ENCODE measurements at regions not wholly inside any gene's neighbourhood (a gene's known extent, or its start where the extent isn't known, plus 50 kb on each side); places are given as distances from the start of the nearest gene placed in this dataset.

DNA sequence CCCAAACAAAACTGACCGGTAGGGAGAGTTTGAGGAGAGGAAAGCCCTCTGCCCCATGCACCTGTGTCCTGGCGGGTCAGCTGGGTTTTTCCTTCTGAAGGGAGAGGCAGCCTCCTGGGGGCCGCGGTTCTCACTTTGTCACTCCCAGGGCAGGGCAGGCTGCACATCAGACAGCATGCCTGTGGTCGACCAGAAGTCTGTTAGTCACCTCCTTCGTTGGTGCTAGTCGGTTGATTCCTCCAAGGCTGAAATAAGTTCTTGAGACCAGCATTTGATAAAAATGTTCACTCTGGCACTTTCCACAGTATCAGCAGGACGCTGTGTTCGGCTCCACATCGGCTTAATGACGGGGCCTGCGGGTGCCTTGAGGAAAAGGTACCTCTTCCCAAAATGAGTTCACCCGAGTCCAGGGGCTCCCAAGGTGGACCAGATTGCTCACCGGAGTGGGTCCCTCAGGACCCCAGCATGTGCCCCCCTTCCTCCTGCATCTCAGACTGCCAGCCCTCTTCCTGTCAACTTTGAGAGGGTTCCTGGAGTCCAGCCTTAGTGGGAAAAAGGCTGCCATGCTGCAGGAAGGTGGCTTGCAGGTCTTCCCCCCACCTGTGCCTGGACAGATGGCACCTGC, 373.7 kb upstream of the B3GAT1 start:
- no peak for DNase-seq
- Histone ChIP-seq H3K27ac (no peak overlapping the region), H3K36me3 (no peaks in the 10 kb centered on the region), H3K4me1 (peaks cover 0 to 12% (median 10%) of the 10 kb centered on the region in 4 donors), H3K4me3 (no peak overlapping the region), H3K9me3 (no peaks in the 10 kb centered on the region), H3K27me3 (no peaks in the 10 kb centered on the region)
- TF ChIP-seq EP300 (IDR thresholded peaks at IDR 0.05) (no peak), POLR2AphosphoS5 (IDR thresholded peaks at IDR 0.05) (no peak), POLR2A (IDR thresholded peaks at IDR 0.05) (no peak)
- TF ChIP-seq, protein P1, sequence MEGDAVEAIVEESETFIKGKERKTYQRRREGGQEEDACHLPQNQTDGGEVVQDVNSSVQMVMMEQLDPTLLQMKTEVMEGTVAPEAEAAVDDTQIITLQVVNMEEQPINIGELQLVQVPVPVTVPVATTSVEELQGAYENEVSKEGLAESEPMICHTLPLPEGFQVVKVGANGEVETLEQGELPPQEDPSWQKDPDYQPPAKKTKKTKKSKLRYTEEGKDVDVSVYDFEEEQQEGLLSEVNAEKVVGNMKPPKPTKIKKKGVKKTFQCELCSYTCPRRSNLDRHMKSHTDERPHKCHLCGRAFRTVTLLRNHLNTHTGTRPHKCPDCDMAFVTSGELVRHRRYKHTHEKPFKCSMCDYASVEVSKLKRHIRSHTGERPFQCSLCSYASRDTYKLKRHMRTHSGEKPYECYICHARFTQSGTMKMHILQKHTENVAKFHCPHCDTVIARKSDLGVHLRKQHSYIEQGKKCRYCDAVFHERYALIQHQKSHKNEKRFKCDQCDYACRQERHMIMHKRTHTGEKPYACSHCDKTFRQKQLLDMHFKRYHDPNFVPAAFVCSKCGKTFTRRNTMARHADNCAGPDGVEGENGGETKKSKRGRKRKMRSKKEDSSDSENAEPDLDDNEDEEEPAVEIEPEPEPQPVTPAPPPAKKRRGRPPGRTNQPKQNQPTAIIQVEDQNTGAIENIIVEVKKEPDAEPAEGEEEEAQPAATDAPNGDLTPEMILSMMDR (IDR thresholded peaks at IDR 0.05) = no peak
- 82 to 89% methylated on average over 14 of the region's 14 CpGs for WGBS, 2 donors
- intact Hi-C loops (cut with DNase I) = no loop called here

DNA sequence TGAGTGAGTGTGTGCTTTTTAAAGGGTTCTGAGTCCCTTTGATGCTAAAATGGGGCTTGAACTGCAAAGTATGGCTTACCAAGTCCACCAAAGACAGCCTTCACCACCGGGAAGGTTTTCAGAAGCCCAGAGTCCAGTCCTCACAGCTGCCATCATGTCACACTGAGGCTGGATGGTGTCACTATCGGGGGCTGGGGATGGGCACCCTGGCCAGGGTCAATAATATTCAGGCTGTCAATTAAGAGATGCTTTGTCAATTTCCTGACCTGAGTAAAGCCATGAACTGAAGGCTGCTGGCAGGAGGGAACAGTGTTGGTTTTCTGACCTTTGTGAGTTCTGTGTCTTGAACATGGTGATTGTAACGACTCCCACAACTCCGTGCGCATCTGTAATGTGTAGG, 373.0 kb upstream of the B3GAT1 start:
- Histone ChIP-seq H3K36me3 (no peaks in the 10 kb centered on the region), H3K27me3 (no peaks in the 10 kb centered on the region), H3K4me3 (no peak overlapping the region), H3K9me3 (no peaks in the 10 kb centered on the region), H3K4me1 (peaks cover 0 to 12% (median 10%) of the 10 kb centered on the region in 4 donors), H3K27ac (no peak overlapping the region)
- no peak for DNase-seq
- intact Hi-C loops (cut with DNase I) = no loop called here
- 85 to 92% methylated on average over 5 of the region's 5 CpGs for WGBS, 2 donors
- no peak for TF ChIP-seq POLR2AphosphoS5 (IDR thresholded peaks at IDR 0.05)
- TF ChIP-seq, protein P1 (IDR thresholded peaks at IDR 0.05) = no peak
- no peak for TF ChIP-seq POLR2A (IDR thresholded peaks at IDR 0.05)
- TF ChIP-seq EP300 (IDR thresholded peaks at IDR 0.05) = no peak

DNA sequence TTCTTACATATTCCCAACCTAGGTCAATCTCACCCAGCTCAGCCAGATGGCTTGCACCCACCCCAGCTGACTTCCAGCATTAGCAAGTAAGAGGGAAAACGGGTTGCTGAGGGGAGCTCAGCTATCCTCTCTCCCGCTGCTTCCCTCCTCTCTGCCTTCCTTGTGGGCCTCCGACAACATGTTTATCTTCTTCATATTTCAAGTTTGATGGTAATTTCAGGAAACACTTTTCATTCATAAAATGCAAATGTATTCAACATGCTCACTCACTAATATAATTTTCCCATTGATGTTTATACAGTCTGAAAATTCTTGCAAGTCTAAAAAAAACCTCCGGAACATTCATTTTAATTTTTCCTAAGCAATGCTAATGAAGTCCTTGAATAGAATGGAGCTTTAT, 372.5 kb upstream of the B3GAT1 start:
- Histone ChIP-seq H3K4me1 (peaks cover 0 to 12% (median 10%) of the 10 kb centered on the region in 4 donors), H3K4me3 (no peak overlapping the region), H3K27ac (no peak overlapping the region), H3K9me3 (no peaks in the 10 kb centered on the region), H3K27me3 (no peaks in the 10 kb centered on the region), H3K36me3 (no peaks in the 10 kb centered on the region)
- TF ChIP-seq POLR2A (IDR thresholded peaks at IDR 0.05) (no peak), POLR2AphosphoS5 (IDR thresholded peaks at IDR 0.05) (no peak), EP300 (IDR thresholded peaks at IDR 0.05) (no peak)
- TF ChIP-seq, protein P1 (IDR thresholded peaks at IDR 0.05) = no peak
- intact Hi-C loops (cut with DNase I) = no loop called here
- WGBS, 2 donors = 73 to 88% methylated on average over 4 of the region's 4 CpGs
- no peak for DNase-seq

DNA sequence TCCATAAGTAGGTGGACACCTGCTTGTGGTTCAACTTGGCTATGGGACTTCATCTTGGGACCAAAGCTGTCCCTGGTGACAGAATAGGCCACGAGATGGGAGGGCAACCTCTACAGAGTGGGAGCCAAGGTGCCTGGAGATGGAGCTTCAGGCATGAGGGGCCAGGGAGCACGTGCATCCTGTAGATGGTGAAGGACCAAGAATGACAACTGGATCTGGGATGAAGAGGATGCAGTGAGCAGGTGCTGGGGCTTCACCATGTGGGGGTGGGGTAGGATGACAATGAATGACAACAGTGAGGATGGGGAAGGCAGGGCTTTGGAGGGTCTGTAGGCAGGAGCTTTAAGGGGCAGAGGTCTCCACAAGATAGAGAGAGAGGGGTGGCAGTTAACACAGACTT, 372.0 kb upstream of the B3GAT1 start:
- Histone ChIP-seq H3K9me3 (no peaks in the 10 kb centered on the region), H3K4me3 (no peak overlapping the region), H3K27me3 (no peaks in the 10 kb centered on the region), H3K4me1 (peaks cover 0 to 12% (median 10%) of the 10 kb centered on the region in 4 donors), H3K27ac (no peak overlapping the region), H3K36me3 (no peaks in the 10 kb centered on the region)
- DNase-seq = no peak
- intact Hi-C loops (cut with DNase I) = no loop called here
- WGBS, 2 donors = 20 to 59% methylated on average over 2 of the region's 2 CpGs
- TF ChIP-seq, protein P1 (IDR thresholded peaks at IDR 0.05) = no peak
- no peak for TF ChIP-seq POLR2AphosphoS5 (IDR thresholded peaks at IDR 0.05)
- TF ChIP-seq EP300 (IDR thresholded peaks at IDR 0.05) = no peak

DNA sequence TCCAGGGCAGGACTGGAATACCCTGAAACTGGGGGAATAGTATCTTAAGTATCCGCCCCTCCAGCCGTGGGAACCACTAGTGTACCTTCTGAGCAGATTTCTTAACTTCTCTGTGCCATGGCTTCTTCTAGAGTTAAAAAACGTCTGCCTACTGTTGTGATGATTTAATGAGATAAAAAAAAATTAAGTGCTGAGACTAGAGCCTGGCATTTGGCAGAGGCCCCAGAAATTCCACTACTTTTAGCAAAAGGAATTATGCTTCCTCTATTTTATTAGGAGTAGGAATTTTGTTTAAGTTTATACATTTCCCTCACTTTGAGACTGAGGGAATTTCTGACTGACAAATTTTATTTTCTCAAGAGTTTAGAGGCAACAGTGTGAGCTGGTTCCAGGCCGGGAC, 371.2 kb upstream of the B3GAT1 start:
- no peak for TF ChIP-seq POLR2AphosphoS5 (IDR thresholded peaks at IDR 0.05)
- no peak for TF ChIP-seq POLR2A (IDR thresholded peaks at IDR 0.05)
- TF ChIP-seq EP300 (IDR thresholded peaks at IDR 0.05) = no peak
- TF ChIP-seq, protein P1 (IDR thresholded peaks at IDR 0.05) = no peak
- no peaks in the 10 kb centered on the region for H3K36me3 ChIP-seq
- no peaks in the 10 kb centered on the region for H3K9me3 ChIP-seq
- H3K27ac ChIP-seq = peak overlapping the region in 1 of 4 donors; percentile 50
- WGBS, 2 donors = 59 to 65% methylated on average over 4 of the region's 4 CpGs
- intact Hi-C loops (cut with DNase I) = no loop called here
- H3K27me3 ChIP-seq = no peaks in the 10 kb centered on the region
- H3K4me3 ChIP-seq = no peak overlapping the region
- no peak for DNase-seq
- H3K4me1 ChIP-seq = peaks cover 0 to 12% (median 10%) of the 10 kb centered on the region in 4 donors

Measured in sigmoid colon (tissue), 6 donors.